Panc1 (cell line): ENCODE measurements at regions not wholly inside any gene's neighbourhood (a gene's known extent, or its start where the extent isn't known, plus 50 kb on each side); places are given as distances from the start of the nearest gene placed in this dataset.
"Not testable (repeated sequence)": the region's sequence is repeated elsewhere in the genome, so short reads cannot be mapped to it uniquely, and the experiment has no call there.

Experiments used
- POLR2AphosphoS5 ChIP-seq: IDR thresholded peaks from 2 replicates; pipeline ENCODE4 v1.6.1; 2012; ENCODE audit warnings: mild to moderate bottlenecking, low read depth, low read length, moderate library complexity
- TF ChIP-seq, protein P1 (sequence below): fragments of 450-650 bp; IDR thresholded peaks from 2 replicates; pipeline ENCODE4 v1.5.1; 2017; ENCODE audit warnings: mild to moderate bottlenecking

DNA sequence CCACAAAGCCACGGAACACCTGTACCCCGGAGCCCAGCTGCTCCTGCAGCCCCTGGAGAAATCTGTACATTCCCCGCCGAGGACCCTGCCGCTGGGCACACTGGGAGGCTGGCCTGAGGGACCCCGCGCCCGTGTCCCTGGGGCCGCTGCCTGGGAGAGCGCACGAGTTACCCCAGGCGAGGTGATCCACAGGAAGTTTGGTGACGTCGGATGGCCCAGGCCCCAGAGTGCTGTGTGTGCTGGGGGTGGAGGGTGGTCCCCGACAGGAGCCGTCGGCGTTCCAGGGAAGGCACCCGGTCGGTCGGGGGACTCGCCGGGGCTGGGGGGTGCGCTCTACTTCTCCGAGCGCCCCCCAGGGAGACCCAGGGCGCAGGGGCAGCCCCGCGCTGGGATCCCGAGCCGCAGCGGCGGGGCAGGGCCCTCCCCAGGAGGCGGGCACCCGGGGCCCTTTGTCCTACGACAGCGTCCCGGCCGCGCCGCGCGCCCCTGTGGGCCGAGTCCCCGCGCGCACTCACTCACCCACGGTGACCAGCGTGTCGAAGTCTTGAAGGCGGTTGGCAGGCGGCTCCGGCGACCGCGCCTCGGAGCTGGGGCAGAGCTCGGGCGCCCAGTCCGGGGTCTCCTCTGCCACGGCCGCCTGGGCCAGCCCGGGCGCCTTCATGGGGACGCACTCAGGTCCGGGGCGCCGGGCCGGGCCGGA lies 129.5 kb upstream of the PRKX start:
- TF ChIP-seq, protein P1, sequence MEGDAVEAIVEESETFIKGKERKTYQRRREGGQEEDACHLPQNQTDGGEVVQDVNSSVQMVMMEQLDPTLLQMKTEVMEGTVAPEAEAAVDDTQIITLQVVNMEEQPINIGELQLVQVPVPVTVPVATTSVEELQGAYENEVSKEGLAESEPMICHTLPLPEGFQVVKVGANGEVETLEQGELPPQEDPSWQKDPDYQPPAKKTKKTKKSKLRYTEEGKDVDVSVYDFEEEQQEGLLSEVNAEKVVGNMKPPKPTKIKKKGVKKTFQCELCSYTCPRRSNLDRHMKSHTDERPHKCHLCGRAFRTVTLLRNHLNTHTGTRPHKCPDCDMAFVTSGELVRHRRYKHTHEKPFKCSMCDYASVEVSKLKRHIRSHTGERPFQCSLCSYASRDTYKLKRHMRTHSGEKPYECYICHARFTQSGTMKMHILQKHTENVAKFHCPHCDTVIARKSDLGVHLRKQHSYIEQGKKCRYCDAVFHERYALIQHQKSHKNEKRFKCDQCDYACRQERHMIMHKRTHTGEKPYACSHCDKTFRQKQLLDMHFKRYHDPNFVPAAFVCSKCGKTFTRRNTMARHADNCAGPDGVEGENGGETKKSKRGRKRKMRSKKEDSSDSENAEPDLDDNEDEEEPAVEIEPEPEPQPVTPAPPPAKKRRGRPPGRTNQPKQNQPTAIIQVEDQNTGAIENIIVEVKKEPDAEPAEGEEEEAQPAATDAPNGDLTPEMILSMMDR, result not testable (repeated sequence)
- not testable (repeated sequence) for TF ChIP-seq POLR2AphosphoS5
